Gastroesophageal sphincter (tissue), 4 donors: ENCODE measurements at regions not wholly inside any gene's neighbourhood (a gene's known extent, or its start where the extent isn't known, plus 50 kb on each side); places are given as distances from the start of the nearest gene placed in this dataset.

Experiments
- ATAC-seq: fragments of 150-250 bp; one replicate; pipeline ENCODE4 v1.9.1; 2016; ENCODE audit warnings: mild to moderate bottlenecking, moderate library complexity
- H3K27ac ChIP-seq, 4 donors: fragments of 200-600 bp; sonication (generic) in 3 of 4; 1 replicate in 3 of 4; 2 replicates in 1 of 4; pipeline ENCODE4 v1.5.1; 2016 to 2019
- H3K27me3 ChIP-seq: fragments of 200-600 bp; sonication (generic); one replicate; pipeline ENCODE4 v1.5.1; 2019
- H3K36me3 ChIP-seq, 2 donors: fragments of 200-600 bp; sonication (generic); one replicate each; pipeline ENCODE4 v1.5.1; 2019; ENCODE audit warnings: control low read depth in 1 of 2
- H3K4me1 ChIP-seq, 3 donors: fragments of 200-600 bp; sonication (generic); 1 replicate in 2 of 3; 2 replicates in 1 of 3; pipeline ENCODE4 v1.5.1; 2016 to 2019; ENCODE audit warnings: control low read depth in 2 of 3
- H3K4me3 ChIP-seq, 2 donors: fragments of 200-600 bp; sonication (generic); one replicate each; pipeline ENCODE4 v1.5.1; 2019; ENCODE audit warnings: mild to moderate bottlenecking in 1 of 2, moderate library complexity in 1 of 2
- H3K9me3 ChIP-seq, 3 donors: fragments of 200-600 bp; sonication (generic); one replicate each; pipeline ENCODE4 v1.5.1; 2017 to 2019; ENCODE audit warnings: control low read depth in 2 of 3
- EP300 ChIP-seq: sonication (generic); formaldehyde crosslinking; IDR thresholded peaks from one replicate; pipeline ENCODE4 v1.6.1; 2017; ENCODE audit warnings: antibody characterized with exemption, mild to moderate bottlenecking
- POLR2A ChIP-seq, 2 donors: fragments of 450-650 bp; IDR thresholded peaks; one replicate each; pipeline ENCODE4 v1.6.1; 2017; ENCODE audit warnings: antibody characterized with exemption in 2 of 2, mild to moderate bottlenecking in 2 of 2, moderate library complexity in 1 of 2
- POLR2AphosphoS5 ChIP-seq: sonication (generic); formaldehyde crosslinking; IDR thresholded peaks from one replicate; pipeline ENCODE4 v1.6.1; 2017; ENCODE audit warnings: antibody characterized with exemption
- WGBS, 2 donors: methylation state at CpG; one replicate each; pipeline ENCODE4 v1.1.5; 2018; ENCODE audit warnings: low coverage in 1 of 2; 5-methylcytosine and 5-hydroxymethylcytosine counted together
- TF ChIP-seq, protein P1 (sequence below), 4 experiments: fragments of 200-600 bp in 2 of 4; fragments of 450-650 bp in 2 of 4; sonication (generic) in 1 of 4; IDR thresholded peaks; one replicate each; pipeline ENCODE4 v1.5.1; 2017 to 2019; ENCODE audit warnings: antibody characterized with exemption in 4 of 4, mild to moderate bottlenecking in 2 of 4, moderate library complexity in 2 of 4

DNA sequence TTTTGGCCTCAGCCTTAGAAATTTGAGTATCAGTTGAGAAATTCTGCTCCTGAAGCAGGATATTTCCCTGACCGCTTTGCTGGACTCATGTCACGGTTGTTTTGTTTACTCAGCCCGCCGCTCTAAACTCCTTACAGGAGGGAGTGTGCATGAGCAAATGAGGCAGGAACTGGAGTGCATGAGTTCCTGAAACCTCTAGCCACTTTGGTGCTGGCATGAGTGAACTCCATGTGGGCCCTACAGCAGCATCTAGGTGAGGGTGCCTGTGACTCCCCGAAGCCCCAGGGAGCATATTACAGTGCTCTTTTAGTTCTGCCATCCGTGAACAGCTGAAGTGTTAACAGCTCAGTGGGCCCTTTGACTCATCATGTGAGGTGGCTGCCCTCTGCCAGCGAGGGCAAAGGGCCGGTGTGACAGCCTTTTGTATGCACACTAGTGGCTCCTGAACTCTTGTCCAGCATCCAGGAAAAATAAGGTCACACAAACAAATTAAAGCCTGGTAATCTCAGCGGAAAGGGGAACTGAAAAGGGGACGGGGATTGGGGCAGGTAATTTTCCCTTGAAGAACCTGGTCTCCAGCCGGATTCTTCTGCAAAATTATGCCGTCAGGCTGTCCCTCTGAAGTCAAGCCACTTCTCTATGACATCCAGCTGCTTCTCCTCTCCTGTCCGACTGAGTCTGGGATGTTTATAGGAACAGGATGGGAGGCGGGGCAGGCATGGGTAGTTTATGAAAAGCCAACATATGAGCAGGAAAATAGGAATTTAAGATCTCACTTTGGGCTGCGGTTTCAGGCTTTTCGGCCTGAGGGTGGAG is 1668.7 kb downstream of the SUCLG1 start:
- Histone ChIP-seq H3K27me3 (no peaks in the 10 kb centered on the region), H3K4me3 (no peak overlapping the region), H3K36me3 (no peaks in the 10 kb centered on the region), H3K4me1 (peaks cover 0 to 38% (median 3%) of the 10 kb centered on the region in 3 donors), H3K9me3 (no peaks in the 10 kb centered on the region), H3K27ac (peak overlapping the region in 3 of 4 donors; percentile 17 to 59 (median 49))
- no peak for TF ChIP-seq POLR2AphosphoS5
- WGBS, 2 donors: 29 to 62% methylated on average over 9 to 10 of the region's 16 CpGs
- no peak for ATAC-seq

DNA sequence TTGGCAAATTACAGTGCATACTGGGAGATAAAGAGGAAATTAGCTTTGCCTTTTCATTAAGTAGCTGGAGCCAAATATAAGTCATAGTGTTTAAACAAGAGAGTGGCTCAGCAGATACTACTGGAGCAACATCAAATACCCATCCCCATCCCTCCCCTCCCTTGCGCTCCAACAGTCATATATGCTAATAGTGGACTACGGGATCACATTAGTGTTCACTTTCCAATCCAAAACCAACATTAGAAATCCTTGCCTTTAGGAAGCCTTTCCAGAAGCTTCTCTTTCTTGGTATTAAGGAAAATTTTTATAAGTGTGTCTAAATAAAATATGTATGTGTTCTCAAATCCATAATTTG is 1669.3 kb downstream of the SUCLG1 start:
- H3K27me3 ChIP-seq: no peaks in the 10 kb centered on the region
- TF ChIP-seq POLR2AphosphoS5 (no peak), POLR2A (IDR thresholded peaks at IDR 0.05) (no peak), EP300 (no peak)
- TF ChIP-seq, protein P1, sequence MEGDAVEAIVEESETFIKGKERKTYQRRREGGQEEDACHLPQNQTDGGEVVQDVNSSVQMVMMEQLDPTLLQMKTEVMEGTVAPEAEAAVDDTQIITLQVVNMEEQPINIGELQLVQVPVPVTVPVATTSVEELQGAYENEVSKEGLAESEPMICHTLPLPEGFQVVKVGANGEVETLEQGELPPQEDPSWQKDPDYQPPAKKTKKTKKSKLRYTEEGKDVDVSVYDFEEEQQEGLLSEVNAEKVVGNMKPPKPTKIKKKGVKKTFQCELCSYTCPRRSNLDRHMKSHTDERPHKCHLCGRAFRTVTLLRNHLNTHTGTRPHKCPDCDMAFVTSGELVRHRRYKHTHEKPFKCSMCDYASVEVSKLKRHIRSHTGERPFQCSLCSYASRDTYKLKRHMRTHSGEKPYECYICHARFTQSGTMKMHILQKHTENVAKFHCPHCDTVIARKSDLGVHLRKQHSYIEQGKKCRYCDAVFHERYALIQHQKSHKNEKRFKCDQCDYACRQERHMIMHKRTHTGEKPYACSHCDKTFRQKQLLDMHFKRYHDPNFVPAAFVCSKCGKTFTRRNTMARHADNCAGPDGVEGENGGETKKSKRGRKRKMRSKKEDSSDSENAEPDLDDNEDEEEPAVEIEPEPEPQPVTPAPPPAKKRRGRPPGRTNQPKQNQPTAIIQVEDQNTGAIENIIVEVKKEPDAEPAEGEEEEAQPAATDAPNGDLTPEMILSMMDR (IDR thresholded peaks at IDR 0.05): no peak
- H3K27ac ChIP-seq: peak overlapping the region in 3 of 4 donors; percentile 17 to 59 (median 39)
- no peak for ATAC-seq
- no peaks in the 10 kb centered on the region for H3K36me3 ChIP-seq
- H3K4me1 ChIP-seq: peaks cover 0 to 32% (median 3%) of the 10 kb centered on the region in 3 donors
- no peak overlapping the region for H3K4me3 ChIP-seq
- H3K9me3 ChIP-seq: no peaks in the 10 kb centered on the region
- WGBS, 2 donors: 23 to 50% methylated on average over 2 of the region's 2 CpGs

DNA sequence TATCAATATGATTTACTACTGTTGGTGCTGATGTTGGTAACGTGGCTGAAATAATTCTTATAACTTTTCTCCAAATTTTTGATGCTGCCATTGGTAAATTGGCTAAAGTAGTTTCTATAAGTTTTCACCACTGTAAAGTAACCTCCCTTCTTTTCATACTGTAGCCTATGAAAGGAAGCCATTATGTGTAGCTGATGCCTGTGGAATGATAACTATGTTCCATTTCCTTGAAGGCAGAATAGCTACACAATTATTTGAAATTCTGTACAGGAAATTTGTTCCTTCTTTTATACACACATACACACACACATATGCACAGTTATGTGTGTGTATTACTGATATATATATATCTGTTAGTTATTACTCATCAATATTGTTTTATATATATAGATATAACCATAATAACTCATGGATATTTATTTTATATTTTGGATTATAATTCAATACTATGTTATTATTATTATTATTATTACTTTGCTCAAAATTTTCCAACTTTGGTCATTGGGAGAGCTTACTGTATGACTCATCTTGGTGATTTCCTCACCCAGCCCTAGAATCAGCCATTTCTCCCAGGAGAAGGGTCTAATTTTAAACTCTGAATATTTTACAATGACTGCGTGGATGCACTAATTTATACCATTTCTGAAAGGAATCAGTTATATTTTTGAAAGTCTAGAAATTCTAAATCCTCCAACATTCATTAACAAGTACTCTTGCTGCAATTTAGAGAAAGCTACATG is 1677.7 kb downstream of the SUCLG1 start:
- no peaks in the 10 kb centered on the region for H3K36me3 ChIP-seq
- WGBS, 2 donors: 72 to 81% methylated on average over 2 of the region's 2 CpGs
- H3K4me3 ChIP-seq: no peak overlapping the region
- peaks cover 0 to 11% (median 2%) of the 10 kb centered on the region in 3 donors for H3K4me1 ChIP-seq
- H3K27ac ChIP-seq: no peak overlapping the region
- no peaks in the 10 kb centered on the region for H3K27me3 ChIP-seq
- TF ChIP-seq EP300: no peak
- no peak for TF ChIP-seq POLR2AphosphoS5
- no peak for ATAC-seq
- no peaks in the 10 kb centered on the region for H3K9me3 ChIP-seq

GRCh38 chr2:82780050-82780449 is 1679.0 kb downstream of the SUCLG1 start:
- no peaks in the 10 kb centered on the region for H3K27me3 ChIP-seq
- TF ChIP-seq POLR2A (IDR thresholded peaks at IDR 0.05) (no peak), POLR2AphosphoS5 (no peak), EP300 (no peak)
- TF ChIP-seq, protein P1 (IDR thresholded peaks at IDR 0.05): no peak
- H3K36me3 ChIP-seq: no peaks in the 10 kb centered on the region
- H3K4me1 ChIP-seq: peaks cover 0 to 11% (median 2%) of the 10 kb centered on the region in 3 donors
- no peak overlapping the region for H3K4me3 ChIP-seq
- no peak overlapping the region for H3K27ac ChIP-seq
- no peak for ATAC-seq
- no peaks in the 10 kb centered on the region for H3K9me3 ChIP-seq
- WGBS, 2 donors: 78% methylated on average over 6 to 7 of the region's 7 CpGs

DNA sequence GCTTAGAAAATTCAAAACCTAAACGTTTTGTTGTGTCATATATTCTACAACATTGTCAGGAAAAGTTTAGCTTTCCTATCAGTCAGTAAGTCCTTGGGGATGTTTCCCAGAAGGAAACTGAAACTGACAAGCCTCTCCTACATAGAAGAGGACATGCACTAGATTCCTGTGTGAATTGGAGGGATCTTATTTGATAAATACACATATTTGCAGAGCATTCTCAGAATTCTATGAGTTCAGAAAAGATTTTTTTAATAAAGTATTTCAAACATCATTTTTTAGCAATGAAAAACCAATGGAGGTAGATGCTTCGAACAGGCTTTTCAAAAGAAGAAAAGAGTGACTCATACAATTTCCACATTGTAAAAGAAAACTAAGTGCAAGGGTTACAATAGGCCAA is 1706.7 kb downstream of the SUCLG1 start:
- Histone ChIP-seq H3K27me3 (no peaks in the 10 kb centered on the region), H3K4me1 (no peaks in the 10 kb centered on the region), H3K27ac (no peak overlapping the region), H3K36me3 (no peaks in the 10 kb centered on the region), H3K4me3 (no peak overlapping the region), H3K9me3 (peaks cover 0 to 27% (median 0%) of the 10 kb centered on the region in 3 donors)
- 69 to 82% methylated on average over 1 to 2 of the region's 2 CpGs for WGBS, 2 donors
- TF ChIP-seq, protein P1 (IDR thresholded peaks at IDR 0.05): no peak
- TF ChIP-seq POLR2A (IDR thresholded peaks at IDR 0.05) (no peak), POLR2AphosphoS5 (no peak), EP300 (no peak)
- ATAC-seq: no peak
